ENCODE measurements at regions not wholly inside any gene's neighbourhood (a gene's known extent, or its start where the extent isn't known, plus 50 kb on each side); places are given as distances from the start of the nearest gene placed in this dataset.
A peak's percentile ranks its signal among the peaks of the same experiment; 100 is the strongest.

DNA sequence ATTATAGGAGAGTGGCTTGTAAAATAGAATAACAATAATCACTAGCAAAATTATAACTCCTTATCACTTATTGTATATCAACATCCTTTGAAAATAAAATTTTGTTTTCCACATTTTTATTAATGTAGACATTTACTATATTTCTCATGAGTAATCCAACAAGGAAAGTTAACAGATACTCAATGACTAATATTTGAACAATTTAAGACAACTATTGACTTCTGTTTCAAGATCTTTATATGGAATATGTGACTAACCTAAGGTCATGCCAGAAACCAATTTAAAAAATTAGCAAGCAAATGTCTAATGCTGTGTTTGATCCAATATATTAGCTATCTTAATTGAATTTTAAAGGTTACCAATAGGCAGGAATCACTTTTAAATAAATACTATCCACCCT is 638.5 kb upstream of the FLRT2 start:
- Histone ChIP-seq H3K36me3 (no peaks in the 10 kb centered on the region), H3K4me3 (no peak overlapping the region), H3K9me3 (peaks cover 0 to 27% (median 8%) of the 10 kb centered on the region in 12 donors), H3K27ac (no peak overlapping the region), H3K4me1 (no peaks in the 10 kb centered on the region), H3K27me3 (no peaks in the 10 kb centered on the region)
- no peak for ATAC-seq
- no peak for TF ChIP-seq POLR2A (IDR thresholded peaks at IDR 0.05)
- TF ChIP-seq, protein P1, sequence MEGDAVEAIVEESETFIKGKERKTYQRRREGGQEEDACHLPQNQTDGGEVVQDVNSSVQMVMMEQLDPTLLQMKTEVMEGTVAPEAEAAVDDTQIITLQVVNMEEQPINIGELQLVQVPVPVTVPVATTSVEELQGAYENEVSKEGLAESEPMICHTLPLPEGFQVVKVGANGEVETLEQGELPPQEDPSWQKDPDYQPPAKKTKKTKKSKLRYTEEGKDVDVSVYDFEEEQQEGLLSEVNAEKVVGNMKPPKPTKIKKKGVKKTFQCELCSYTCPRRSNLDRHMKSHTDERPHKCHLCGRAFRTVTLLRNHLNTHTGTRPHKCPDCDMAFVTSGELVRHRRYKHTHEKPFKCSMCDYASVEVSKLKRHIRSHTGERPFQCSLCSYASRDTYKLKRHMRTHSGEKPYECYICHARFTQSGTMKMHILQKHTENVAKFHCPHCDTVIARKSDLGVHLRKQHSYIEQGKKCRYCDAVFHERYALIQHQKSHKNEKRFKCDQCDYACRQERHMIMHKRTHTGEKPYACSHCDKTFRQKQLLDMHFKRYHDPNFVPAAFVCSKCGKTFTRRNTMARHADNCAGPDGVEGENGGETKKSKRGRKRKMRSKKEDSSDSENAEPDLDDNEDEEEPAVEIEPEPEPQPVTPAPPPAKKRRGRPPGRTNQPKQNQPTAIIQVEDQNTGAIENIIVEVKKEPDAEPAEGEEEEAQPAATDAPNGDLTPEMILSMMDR (IDR thresholded peaks at IDR 0.05): no peak
- no peak for DNase-seq
- intact Hi-C loops (cut with DNase I): no loop called here

DNA sequence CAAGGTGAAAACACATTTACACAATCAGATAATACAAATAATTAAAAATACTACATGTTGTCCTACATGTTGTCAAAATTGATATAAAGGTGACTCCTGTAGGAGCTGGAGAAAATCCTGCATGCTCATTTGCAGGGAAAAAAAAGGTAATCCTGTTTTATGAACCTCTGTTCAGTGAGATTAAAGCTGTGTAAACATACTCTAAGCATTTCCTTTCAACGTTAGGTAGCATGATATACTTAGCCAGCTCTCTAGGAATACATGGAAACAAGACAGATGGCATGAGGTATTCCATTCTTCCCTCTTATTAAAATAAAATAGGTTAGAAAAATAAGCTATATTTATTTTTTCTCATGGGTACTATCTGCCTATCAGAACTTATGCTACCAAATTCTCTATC is 635.7 kb upstream of the FLRT2 start:
- H3K4me3 ChIP-seq: no peak overlapping the region
- no peak for ATAC-seq
- no peak for DNase-seq
- intact Hi-C loops (cut with DNase I): no loop called here
- no peaks in the 10 kb centered on the region for H3K36me3 ChIP-seq
- no peak overlapping the region for H3K27ac ChIP-seq
- no peaks in the 10 kb centered on the region for H3K4me1 ChIP-seq
- H3K27me3 ChIP-seq: no peaks in the 10 kb centered on the region
- WGBS, 4 donors: 39 to 58% (median 52%) methylated on average over 1 of the region's 1 CpG
- peaks cover 0 to 3% (median 0%) of the 10 kb centered on the region in 12 donors for H3K9me3 ChIP-seq
- TF ChIP-seq, protein P1 (IDR thresholded peaks at IDR 0.05): no peak
- no peak for TF ChIP-seq POLR2A (IDR thresholded peaks at IDR 0.05)

DNA sequence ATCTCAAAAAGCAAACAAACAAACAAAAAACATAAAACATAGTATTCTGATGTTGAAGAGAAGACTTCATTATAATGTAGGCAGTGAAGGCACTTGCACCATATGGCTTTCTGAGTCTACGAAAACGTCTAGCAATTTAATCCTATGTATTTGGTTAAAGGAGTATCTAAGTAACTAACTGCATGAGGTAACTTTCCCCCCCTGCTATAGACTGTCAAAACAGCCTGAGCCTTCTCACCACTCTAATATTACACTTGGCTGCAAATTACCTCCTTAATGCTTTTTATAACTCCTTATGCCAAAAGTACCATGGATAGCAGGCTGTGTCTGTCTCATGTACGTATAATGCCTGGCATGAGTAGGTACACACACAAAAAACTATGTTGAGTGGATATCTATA is 607.6 kb upstream of the FLRT2 start:
- H3K27me3 ChIP-seq: no peaks in the 10 kb centered on the region
- no peaks in the 10 kb centered on the region for H3K9me3 ChIP-seq
- no peak for ATAC-seq
- H3K27ac ChIP-seq: no peak overlapping the region
- 78 to 88% (median 81%) methylated on average over 3 of the region's 3 CpGs for WGBS, 4 donors
- DNase-seq: no peak
- H3K4me1 ChIP-seq: peaks cover 0 to 6% (median 0%) of the 10 kb centered on the region in 12 donors
- no peak for TF ChIP-seq POLR2A (IDR thresholded peaks at IDR 0.05)
- TF ChIP-seq, protein P1 (IDR thresholded peaks at IDR 0.05): no peak
- H3K4me3 ChIP-seq: no peak overlapping the region
- no peaks in the 10 kb centered on the region for H3K36me3 ChIP-seq
- intact Hi-C loops (cut with DNase I): no loop called here

DNA sequence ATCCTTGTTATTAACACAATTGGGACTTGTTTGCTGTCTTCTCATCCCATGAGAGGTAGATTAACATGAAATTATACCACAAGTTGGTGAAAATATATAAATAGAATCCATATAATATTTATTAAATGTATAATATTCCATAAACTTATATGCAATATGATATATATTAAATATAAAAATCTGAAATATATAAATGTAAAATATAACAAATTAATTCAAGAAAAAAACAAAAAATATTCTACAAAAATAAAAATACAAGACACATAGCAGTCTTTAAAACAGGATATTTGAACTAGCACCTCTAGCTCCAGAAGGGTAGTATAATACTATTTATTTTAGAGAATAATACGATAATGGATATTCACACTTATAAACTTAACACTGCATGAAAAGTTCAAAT is 603.3 kb upstream of the FLRT2 start:
- no peak for TF ChIP-seq POLR2A (IDR thresholded peaks at IDR 0.05)
- no peak overlapping the region for H3K27ac ChIP-seq
- WGBS, 4 donors: 91 to 98% (median 95%) methylated on average over 1 of the region's 1 CpG
- ATAC-seq (no peak), DNase-seq (no peak)
- no peaks in the 10 kb centered on the region for H3K36me3 ChIP-seq
- peaks cover 0 to 6% (median 0%) of the 10 kb centered on the region in 12 donors for H3K4me1 ChIP-seq
- no peaks in the 10 kb centered on the region for H3K9me3 ChIP-seq
- intact Hi-C loops (cut with DNase I): no loop called here
- no peaks in the 10 kb centered on the region for H3K27me3 ChIP-seq
- no peak overlapping the region for H3K4me3 ChIP-seq

DNA sequence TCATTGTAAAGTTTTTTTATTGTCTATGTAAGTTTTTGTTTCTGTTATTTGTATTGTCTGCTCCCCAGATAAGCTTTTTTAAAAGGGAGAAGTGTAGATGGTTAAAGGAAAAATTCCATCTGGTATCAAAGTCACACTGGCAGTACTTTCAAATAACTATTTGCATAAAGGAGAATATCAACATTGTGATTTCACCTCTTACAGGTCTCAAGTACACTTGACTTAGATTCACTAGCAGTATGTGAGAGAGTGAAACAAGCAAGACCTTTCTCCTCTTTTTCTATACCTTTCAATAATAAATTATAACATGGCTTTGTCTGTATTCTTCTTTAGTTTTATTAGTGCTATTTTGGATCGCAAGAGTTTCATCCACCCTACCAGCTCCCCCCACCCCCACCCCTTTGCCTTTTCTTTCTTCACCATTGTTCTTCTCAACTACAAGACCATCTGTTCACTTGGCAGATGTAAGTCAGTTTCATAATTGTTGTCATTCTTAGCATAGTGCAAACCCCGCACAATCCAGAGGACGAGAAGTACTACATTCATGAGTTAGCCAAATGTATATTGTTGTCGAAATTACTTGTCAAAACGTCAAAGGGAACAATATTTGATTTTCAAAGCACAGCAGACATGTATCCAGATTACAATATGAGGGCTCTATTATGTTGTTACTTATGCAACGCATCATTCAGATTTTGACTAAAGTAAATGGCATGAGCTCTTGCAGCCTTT is 602.7 kb upstream of the FLRT2 start:
- peak in 2 of 4 donors; percentile 26 to 37 for ATAC-seq
- WGBS, 4 donors: 18 to 31% (median 22%) methylated on average over 6 of the region's 6 CpGs
- intact Hi-C loops (cut with DNase I): no loop called here

More for the DNA sequence above, 602.7 kb upstream of the FLRT2 start:
- peaks cover 0 to 6% (median 0%) of the 10 kb centered on the region in 12 donors for H3K4me1 ChIP-seq
- H3K9me3 ChIP-seq: no peaks in the 10 kb centered on the region
- DNase-seq: no peak
- H3K27ac ChIP-seq: no peak overlapping the region
- no peak for TF ChIP-seq POLR2A (IDR thresholded peaks at IDR 0.05)
- TF ChIP-seq, protein P1 (IDR thresholded peaks at IDR 0.05): no peak
- no peak overlapping the region for H3K4me3 ChIP-seq
- H3K36me3 ChIP-seq: no peaks in the 10 kb centered on the region
- H3K27me3 ChIP-seq: no peaks in the 10 kb centered on the region
